ENCODE measurements at regions not wholly inside any gene's neighbourhood (a gene's known extent, or its start where the extent isn't known, plus 50 kb on each side); places are given as distances from the start of the nearest gene placed in this dataset.

DNA sequence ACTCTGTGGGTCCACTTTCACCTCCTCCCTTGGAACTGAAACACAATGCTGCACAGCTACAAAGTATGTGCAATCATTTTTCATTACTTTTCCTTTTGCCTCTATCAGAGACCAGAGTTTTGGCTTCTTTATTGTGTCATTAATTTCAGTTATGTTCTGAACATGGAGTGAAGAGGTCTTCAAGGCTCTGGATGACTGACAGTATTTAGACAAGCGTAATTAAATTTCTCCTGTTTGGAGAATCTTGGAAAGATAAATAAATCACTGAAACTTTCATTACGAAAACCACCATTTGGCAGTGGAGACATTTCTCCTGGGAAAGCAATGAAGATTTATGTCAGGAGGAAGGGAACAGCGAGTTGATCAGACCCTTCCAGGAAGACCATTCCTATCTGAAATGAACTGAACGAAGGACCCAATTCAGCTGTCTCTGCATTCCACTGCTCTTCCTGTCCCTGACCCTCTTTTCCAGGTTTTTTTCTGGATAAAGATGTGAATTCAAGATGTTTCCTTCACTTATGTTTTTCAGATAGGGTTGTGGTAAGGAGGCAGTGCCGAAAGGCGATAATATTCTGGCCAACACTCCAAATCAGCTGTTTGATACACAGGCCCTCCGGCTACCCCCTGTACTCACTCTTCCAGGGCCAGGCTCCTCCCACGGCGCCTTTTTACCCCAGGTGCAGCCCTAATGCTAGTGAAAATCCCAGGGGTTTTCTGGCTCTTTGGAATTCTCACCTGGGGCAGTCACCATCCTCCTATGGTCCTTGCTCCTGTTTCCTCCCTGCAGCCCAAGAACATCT lies 77.2 kb upstream of the OSMR start:
- TF ChIP-seq, protein P1, sequence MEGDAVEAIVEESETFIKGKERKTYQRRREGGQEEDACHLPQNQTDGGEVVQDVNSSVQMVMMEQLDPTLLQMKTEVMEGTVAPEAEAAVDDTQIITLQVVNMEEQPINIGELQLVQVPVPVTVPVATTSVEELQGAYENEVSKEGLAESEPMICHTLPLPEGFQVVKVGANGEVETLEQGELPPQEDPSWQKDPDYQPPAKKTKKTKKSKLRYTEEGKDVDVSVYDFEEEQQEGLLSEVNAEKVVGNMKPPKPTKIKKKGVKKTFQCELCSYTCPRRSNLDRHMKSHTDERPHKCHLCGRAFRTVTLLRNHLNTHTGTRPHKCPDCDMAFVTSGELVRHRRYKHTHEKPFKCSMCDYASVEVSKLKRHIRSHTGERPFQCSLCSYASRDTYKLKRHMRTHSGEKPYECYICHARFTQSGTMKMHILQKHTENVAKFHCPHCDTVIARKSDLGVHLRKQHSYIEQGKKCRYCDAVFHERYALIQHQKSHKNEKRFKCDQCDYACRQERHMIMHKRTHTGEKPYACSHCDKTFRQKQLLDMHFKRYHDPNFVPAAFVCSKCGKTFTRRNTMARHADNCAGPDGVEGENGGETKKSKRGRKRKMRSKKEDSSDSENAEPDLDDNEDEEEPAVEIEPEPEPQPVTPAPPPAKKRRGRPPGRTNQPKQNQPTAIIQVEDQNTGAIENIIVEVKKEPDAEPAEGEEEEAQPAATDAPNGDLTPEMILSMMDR (IDR thresholded peaks at IDR 0.05) = no peak
- TF ChIP-seq POLR2AphosphoS5 (IDR thresholded peaks at IDR 0.05) = no peak

Measured in breast epithelium (tissue), 3 donors.